GM10248 (cell line): ENCODE measurements at regions not wholly inside any gene's neighbourhood (a gene's known extent, or its start where the extent isn't known, plus 50 kb on each side); places are given as distances from the start of the nearest gene placed in this dataset.

Experiments
- CTCF ChIA-PET: fragments of 300-600 bp; sonication (Branson Sonifier 250); formaldehyde crosslinking; extraction: SDS; loops from one replicate; lab custom pipeline; 2021; ENCODE audit warnings: antibody characterized with exemption; lab: Yijun Ruan, JAX
- POLR2A ChIA-PET: fragments of 350-650 bp; sonication (Branson Sonifier 250); formaldehyde crosslinking; extraction: SDS; loops from one replicate; lab custom pipeline; 2020; ENCODE audit warnings: antibody characterized with exemption; lab: Yijun Ruan, JAX
- DNase-seq: peaks from one replicate; pipeline ENCODE4 v3.0.0; 2012; ENCODE audit errors: extremely low spot score
- CTCF ChIP-seq: IDR thresholded peaks from 2 replicates; pipeline ENCODE4 v1.5.1; 2012; ENCODE audit warnings: mild to moderate bottlenecking, low read depth; ENCODE audit errors: extremely low read depth, missing control alignments, control extremely low read depth

GRCh38 chr14:56944397-56944796, 134.1 kb upstream of the OTX2 start:
- DNase-seq: no peak
- ChIA-PET CTCF (interaction anchor here (0.8 to 1.5 kb wide), 4 partner anchors 10 to 21 kb away, joined by 3 read pairs; no protein-coding TSS in a partner anchor), POLR2A (no interaction called here)
- no peak for TF ChIP-seq CTCF

- CTCF ChIA-PET: interaction anchor here (1.4 kb wide), 1 partner anchor 45 kb away, joined by 3 read pairs; no protein-coding TSS in a partner anchor
- POLR2A ChIA-PET: no interaction called here
- no peak for TF ChIP-seq CTCF
- DNase-seq: no peak
Measured at GRCh38 chr14:56933446-56933845, 123.2 kb upstream of the OTX2 start.

- no peak for TF ChIP-seq CTCF
- CTCF ChIA-PET: no interaction called here
- POLR2A ChIA-PET: no interaction called here
- DNase-seq: no peak
Measured at GRCh38 chr14:56918849-56919574, 108.7 kb upstream of the OTX2 start.

- POLR2A ChIA-PET: no interaction called here
- no peak for TF ChIP-seq CTCF
- no peak for DNase-seq
- CTCF ChIA-PET: no interaction called here
Measured at GRCh38 chr14:56905282-56905681, 95.0 kb upstream of the OTX2 start.

- no peak for DNase-seq
- no peak for TF ChIP-seq CTCF
- CTCF ChIA-PET: interaction anchor here (1.2 to 1.3 kb wide), 2 partner anchors 8 to 11 kb away, joined by 4 to 5 read pairs; no protein-coding TSS in a partner anchor
- POLR2A ChIA-PET: no interaction called here
Measured at GRCh38 chr14:56903304-56903969, 93.2 kb upstream of the OTX2 start.

GRCh38 chr14:56902385-56902784, 92.1 kb upstream of the OTX2 start:
- ChIA-PET CTCF (interaction anchor here (1.2 to 1.3 kb wide), 2 partner anchors 9 to 10 kb away, joined by 4 to 5 read pairs; no protein-coding TSS in a partner anchor), POLR2A (no interaction called here)
- no peak for DNase-seq
- TF ChIP-seq CTCF: no peak
